ENCODE measurements at regions not wholly inside any gene's neighbourhood (a gene's known extent, or its start where the extent isn't known, plus 50 kb on each side); places are given as distances from the start of the nearest gene placed in this dataset.
A peak's percentile ranks its signal among the peaks of the same experiment; 100 is the strongest.

- peak in 4 of 10 donors; percentile 15 to 83 (median 51) for DNase-seq
- intact Hi-C loops (cut with DNase I): no loop called here
Observed at GRCh38 chr22:48592931-48593330, 1234.7 kb downstream of the BRD1 start.

GRCh38 chr22:48592488-48592887, 1235.2 kb downstream of the BRD1 start:
- DNase-seq: peak in 4 of 10 donors; percentile 18 to 69 (median 36)
- intact Hi-C loops (cut with DNase I): no loop called here

- peak in 2 of 10 donors; percentile 51 to 65 for DNase-seq
Observed at GRCh38 chr22:48592066-48592345, 1235.7 kb downstream of the BRD1 start.

GRCh38 chr22:48591286-48592065, 1236.2 kb downstream of the BRD1 start:
- intact Hi-C loops (cut with DNase I): no loop called here
- DNase-seq: peak in 4 of 10 donors; percentile 24 to 73 (median 56)

More at GRCh38 chr22:48592066-48592345, 1235.7 kb downstream of the BRD1 start:
- intact Hi-C loops (cut with DNase I): no loop called here

- peak in 3 of 10 donors; percentile 20 to 63 (median 54) for DNase-seq
- intact Hi-C loops (cut with DNase I): no loop called here
Observed at GRCh38 chr22:48589901-48590300, 1237.8 kb downstream of the BRD1 start.

GRCh38 chr22:48588878-48589450, 1238.7 kb downstream of the BRD1 start:
- DNase-seq: peak in 3 of 10 donors; percentile 22 to 29 (median 22)
- intact Hi-C loops (cut with DNase I): no loop called here

GRCh38 chr22:48588151-48588877, 1239.4 kb downstream of the BRD1 start:
- DNase-seq: peak in 4 of 10 donors; percentile 18 to 68 (median 62)
- intact Hi-C loops (cut with DNase I): no loop called here

GRCh38 chr22:48587236-48587865, 1240.3 kb downstream of the BRD1 start:
- intact Hi-C loops (cut with DNase I): no loop called here
- peak in 4 of 10 donors; percentile 14 to 66 (median 55) for DNase-seq

- intact Hi-C loops (cut with DNase I): no loop called here
Observed at GRCh38 chr22:48586799-48587185, 1240.9 kb downstream of the BRD1 start.

GRCh38 chr22:48585916-48586798, 1241.5 kb downstream of the BRD1 start:
- DNase-seq: peak in 4 of 10 donors; percentile 17 to 74 (median 51)
- intact Hi-C loops (cut with DNase I): no loop called here

More at GRCh38 chr22:48586799-48587185, 1240.9 kb downstream of the BRD1 start:
- peak in 3 of 10 donors; percentile 37 to 72 (median 55) for DNase-seq

- intact Hi-C loops (cut with DNase I): no loop called here
- DNase-seq: peak in 1 of 10 donors; percentile 18
Observed at GRCh38 chr22:48584170-48584569, 1243.5 kb downstream of the BRD1 start.

GRCh38 chr22:48581796-48582469, 1245.7 kb downstream of the BRD1 start:
- intact Hi-C loops (cut with DNase I): no loop called here
- DNase-seq: peak in 3 of 10 donors; percentile 16 to 50 (median 41)

- intact Hi-C loops (cut with DNase I): no loop called here
- DNase-seq: peak in 4 of 10 donors; percentile 25 to 76 (median 68)
Observed at GRCh38 chr22:48581205-48581766, 1246.4 kb downstream of the BRD1 start.

- peak in 4 of 10 donors; percentile 26 to 86 (median 72) for DNase-seq
Observed at GRCh38 chr22:48580481-48580970, 1247.1 kb downstream of the BRD1 start.

GRCh38 chr22:48579928-48580309, 1247.8 kb downstream of the BRD1 start:
- peak in 4 of 10 donors; percentile 28 to 85 (median 77) for DNase-seq
- intact Hi-C loops (cut with DNase I): loop anchor here (2.0 to 5.0 kb wide), 4 partner anchors 47 to 1052 kb away; no protein-coding TSS in a partner anchor

More at GRCh38 chr22:48580481-48580970, 1247.1 kb downstream of the BRD1 start:
- intact Hi-C loops (cut with DNase I): no loop called here

GRCh38 chr22:48579043-48579927, 1248.4 kb downstream of the BRD1 start:
- intact Hi-C loops (cut with DNase I): loop anchor here (2.0 to 5.0 kb wide), 4 partner anchors 48 to 1053 kb away; no protein-coding TSS in a partner anchor
- peak in 3 of 10 donors; percentile 29 to 87 (median 66) for DNase-seq

Measured in posterior cingulate gyrus (tissue), 11 donors.